ENCODE measurements at regions not wholly inside any gene's neighbourhood (a gene's known extent, or its start where the extent isn't known, plus 50 kb on each side); places are given as distances from the start of the nearest gene placed in this dataset.
A peak's percentile ranks its signal among the peaks of the same experiment; 100 is the strongest.
"Not testable (repeated sequence)": the region's sequence is repeated elsewhere in the genome, so short reads cannot be mapped to it uniquely, and the experiment has no call there.

GRCh38 chr2:66105066-66105753, 329.7 kb upstream of the MEIS1 start:
- Mint-ChIP-seq H3K27ac (peak overlapping the region; percentile 25), H3K4me3 (no peak overlapping the region), H3K4me1 (peaks cover 27% of the 10 kb centered on the region), H3K36me3 (no peaks in the 10 kb centered on the region), H3K9me3 (no peaks in the 10 kb centered on the region), H3K27me3 (ENCODE audit: low read depth) (no peaks in the 10 kb centered on the region)
- no peak for TF ChIP-seq CTCF (IDR thresholded peaks at IDR 0.05; ENCODE audit: unreplicated experiment)
- no peak for DNase-seq (ENCODE audit: low spot score in 2 of 2, unreplicated experiment in 2 of 2)

DNA sequence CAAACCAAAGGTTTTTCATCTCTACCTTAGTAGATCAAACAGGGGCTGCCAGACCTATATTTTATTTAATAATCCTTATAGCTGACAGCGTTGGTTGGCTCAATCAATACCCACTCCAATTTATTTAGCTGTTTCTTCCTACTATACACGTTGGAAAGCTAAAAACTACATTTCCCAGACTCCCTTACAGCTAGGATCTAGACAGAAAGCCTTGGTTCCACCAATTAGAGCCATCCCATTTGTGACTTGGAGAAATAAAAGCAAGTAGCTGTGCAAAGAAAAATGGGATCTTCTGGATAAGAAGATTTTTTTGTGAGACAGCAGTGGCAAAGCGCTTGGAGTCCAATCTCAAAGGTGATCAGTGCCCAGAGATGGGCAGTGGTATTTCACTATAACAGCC, 331.3 kb upstream of the MEIS1 start:
- H3K4me1 Mint-ChIP-seq = peaks cover 23% of the 10 kb centered on the region
- H3K9me3 Mint-ChIP-seq = no peaks in the 10 kb centered on the region
- DNase-seq (ENCODE audit: low spot score in 2 of 2, unreplicated experiment in 2 of 2) = no peak
- no peaks in the 10 kb centered on the region for H3K36me3 Mint-ChIP-seq
- H3K4me3 Mint-ChIP-seq = no peak overlapping the region
- H3K27me3 Mint-ChIP-seq (ENCODE audit: low read depth) = no peaks in the 10 kb centered on the region
- TF ChIP-seq CTCF (IDR thresholded peaks at IDR 0.05; ENCODE audit: unreplicated experiment) = no peak
- H3K27ac Mint-ChIP-seq = no peak overlapping the region

GRCh38 chr2:66101206-66101605, 333.7 kb upstream of the MEIS1 start:
- no peak overlapping the region for H3K27ac Mint-ChIP-seq
- no peak for TF ChIP-seq CTCF (IDR thresholded peaks at IDR 0.05; ENCODE audit: unreplicated experiment)
- DNase-seq (ENCODE audit: low spot score in 2 of 2, unreplicated experiment in 2 of 2) = no peak
- no peak overlapping the region for H3K4me3 Mint-ChIP-seq
- H3K4me1 Mint-ChIP-seq = peaks cover 9% of the 10 kb centered on the region
- H3K9me3 Mint-ChIP-seq = peaks cover 3% of the 10 kb centered on the region
- H3K27me3 Mint-ChIP-seq (ENCODE audit: low read depth) = no peaks in the 10 kb centered on the region
- H3K36me3 Mint-ChIP-seq = no peaks in the 10 kb centered on the region

DNA sequence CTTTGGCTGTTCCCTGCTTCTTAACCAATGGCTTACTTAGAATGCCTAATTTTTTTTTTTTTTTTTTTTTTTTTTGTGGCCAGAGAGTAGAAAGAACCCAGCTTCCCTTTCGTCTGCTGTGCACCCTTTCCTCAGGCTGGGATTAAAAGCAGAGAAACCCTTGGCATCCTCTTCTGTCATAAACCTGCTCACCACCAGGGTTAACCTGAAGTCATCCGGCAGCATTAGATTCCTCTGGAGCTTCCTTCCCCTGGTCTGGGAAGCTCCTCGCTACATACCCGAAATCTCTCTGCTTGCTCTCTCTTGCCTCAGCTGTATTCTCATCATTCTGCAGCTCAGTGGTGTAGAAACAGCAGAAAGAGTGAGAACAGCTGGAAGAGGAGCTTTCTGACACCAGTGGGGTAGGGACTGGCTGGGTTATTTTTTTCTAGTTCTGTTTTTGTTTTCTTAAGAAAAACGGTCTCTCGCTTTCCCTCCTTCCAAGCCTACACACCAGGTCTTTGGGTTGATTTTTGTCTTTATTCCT, 339.0 kb upstream of the MEIS1 start:
- DNase-seq (ENCODE audit: low spot score in 2 of 2, unreplicated experiment in 2 of 2) = no peak
- Mint-ChIP-seq H3K36me3 (peaks cover 3% of the 10 kb centered on the region), H3K27ac (no peak overlapping the region), H3K4me3 (no peak overlapping the region), H3K27me3 (ENCODE audit: low read depth) (no peaks in the 10 kb centered on the region), H3K9me3 (peaks cover 16% of the 10 kb centered on the region), H3K4me1 (no peaks in the 10 kb centered on the region)
- TF ChIP-seq CTCF (IDR thresholded peaks at IDR 0.05; ENCODE audit: unreplicated experiment) = no peak

DNA sequence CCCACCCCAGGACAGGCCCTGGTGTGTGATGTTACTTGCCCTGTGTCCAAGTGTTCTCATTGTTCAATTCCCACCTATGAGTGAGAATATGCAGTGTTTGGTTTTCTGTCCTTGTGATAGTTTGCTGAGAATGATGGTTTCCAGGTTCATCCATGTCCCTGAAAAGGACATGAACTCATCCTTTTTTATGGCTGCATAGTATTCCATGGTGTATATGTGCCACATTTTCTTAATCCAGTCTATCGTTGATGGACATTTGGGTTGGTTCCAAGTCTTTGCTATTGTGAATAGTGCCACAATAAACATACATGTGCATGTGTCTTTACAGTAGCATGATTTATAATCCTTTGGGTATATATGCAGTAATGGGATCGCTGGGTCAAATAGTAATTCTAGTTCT, 340.2 kb upstream of the MEIS1 start:
- H3K4me1 Mint-ChIP-seq; H3K36me3 Mint-ChIP-seq; DNase-seq (ENCODE audit: low spot score in 2 of 2, unreplicated experiment in 2 of 2); H3K27me3 Mint-ChIP-seq (ENCODE audit: low read depth); H3K27ac Mint-ChIP-seq; H3K4me3 Mint-ChIP-seq: not testable (repeated sequence)
- H3K9me3 Mint-ChIP-seq = peaks cover 24% of the 10 kb centered on the region

GRCh38 chr2:66093371-66093770, 341.6 kb upstream of the MEIS1 start:
- Mint-ChIP-seq H3K27me3 (ENCODE audit: low read depth) (no peaks in the 10 kb centered on the region), H3K36me3 (peaks cover 8% of the 10 kb centered on the region), H3K9me3 (peaks cover 36% of the 10 kb centered on the region), H3K27ac (no peak overlapping the region), H3K4me1 (no peaks in the 10 kb centered on the region), H3K4me3 (no peak overlapping the region)
- TF ChIP-seq CTCF (IDR thresholded peaks at IDR 0.05; ENCODE audit: unreplicated experiment) = no peak
- DNase-seq (ENCODE audit: low spot score in 2 of 2, unreplicated experiment in 2 of 2) = no peak

Data from mesothelial cell of epicardium (in vitro differentiated cells).